ENCODE measurements at regions not wholly inside any gene's neighbourhood (a gene's known extent, or its start where the extent isn't known, plus 50 kb on each side); places are given as distances from the start of the nearest gene placed in this dataset.

GRCh38 chr15:92709110-92709790 is 53.7 kb upstream of the FAM174B start:
- no peaks in the 10 kb centered on the region for H3K36me3 Mint-ChIP-seq (ENCODE audit: insufficient read depth, unreplicated experiment)
- DNase-seq, result no peak
- H3K4me1 Mint-ChIP-seq (ENCODE audit: low read depth, unreplicated experiment), result peaks cover 6% of the 10 kb centered on the region
- H3K27ac Mint-ChIP-seq (ENCODE audit: unreplicated experiment), result no peak overlapping the region
- intact Hi-C loops (cut with micrococcal nuclease; ENCODE audit: unreplicated experiment), result no loop called here
- no peak overlapping the region for H3K4me3 Mint-ChIP-seq (ENCODE audit: low read depth, unreplicated experiment)
- H3K9me3 Mint-ChIP-seq (ENCODE audit: low read depth, unreplicated experiment), result no peaks in the 10 kb centered on the region
- BruUV-seq (replicated peaks), result no TSS peak
- peaks cover 57% of the 10 kb centered on the region for H3K27me3 Mint-ChIP-seq (ENCODE audit: unreplicated experiment)
- no peak for TF ChIP-seq CTCF (IDR thresholded peaks at IDR 0.05; ENCODE audit: unreplicated experiment)
- CTCF ChIA-PET, result interaction anchor here (1.2 kb wide), 1 partner anchor 187 kb away, joined by 4 read pairs; no protein-coding TSS in a partner anchor

- no TSS peak for BruUV-seq (replicated peaks)
- intact Hi-C loops (cut with micrococcal nuclease; ENCODE audit: unreplicated experiment), result no loop called here
- Mint-ChIP-seq H3K27ac (ENCODE audit: unreplicated experiment) (no peak overlapping the region), H3K36me3 (ENCODE audit: insufficient read depth, unreplicated experiment) (no peaks in the 10 kb centered on the region), H3K4me1 (ENCODE audit: low read depth, unreplicated experiment) (peaks cover 8% of the 10 kb centered on the region), H3K9me3 (ENCODE audit: low read depth, unreplicated experiment) (no peaks in the 10 kb centered on the region), H3K27me3 (ENCODE audit: unreplicated experiment) (peaks cover 52% of the 10 kb centered on the region), H3K4me3 (ENCODE audit: low read depth, unreplicated experiment) (no peak overlapping the region)
- DNase-seq, result no peak
- CTCF ChIA-PET, result no interaction called here
- TF ChIP-seq CTCF (IDR thresholded peaks at IDR 0.05; ENCODE audit: unreplicated experiment), result no peak
Observed at GRCh38 chr15:92711457-92711831, 55.9 kb upstream of the FAM174B start.

- H3K36me3 Mint-ChIP-seq (ENCODE audit: insufficient read depth, unreplicated experiment), result no peaks in the 10 kb centered on the region
- intact Hi-C loops (cut with micrococcal nuclease; ENCODE audit: unreplicated experiment), result loop anchor here (2.0 kb wide), 3 partner anchors 101 to 437 kb away; no protein-coding TSS in a partner anchor
- no peak for TF ChIP-seq CTCF (IDR thresholded peaks at IDR 0.05; ENCODE audit: unreplicated experiment)
- CTCF ChIA-PET, result interaction anchor here (0.6 to 3.1 kb wide), 9 partner anchors 83 to 715 kb away, joined by 3 to 60 read pairs (median 4); no protein-coding TSS in a partner anchor
- no peak overlapping the region for H3K27ac Mint-ChIP-seq (ENCODE audit: unreplicated experiment)
- no peaks in the 10 kb centered on the region for H3K9me3 Mint-ChIP-seq (ENCODE audit: low read depth, unreplicated experiment)
- H3K4me3 Mint-ChIP-seq (ENCODE audit: low read depth, unreplicated experiment), result peak overlapping the region; percentile 73
- H3K4me1 Mint-ChIP-seq (ENCODE audit: low read depth, unreplicated experiment), result peaks cover 8% of the 10 kb centered on the region
- BruUV-seq (replicated peaks), result no TSS peak
- H3K27me3 Mint-ChIP-seq (ENCODE audit: unreplicated experiment), result peaks cover 36% of the 10 kb centered on the region
- no peak for DNase-seq
Observed at GRCh38 chr15:92714077-92714476, 58.5 kb upstream of the FAM174B start.

- H3K4me3 Mint-ChIP-seq (ENCODE audit: low read depth, unreplicated experiment), result peak overlapping the region; percentile 73
- TF ChIP-seq CTCF (IDR thresholded peaks at IDR 0.05; ENCODE audit: unreplicated experiment), result peak; percentile 87
- DNase-seq, result peak; percentile 81
- CTCF ChIA-PET, result interaction anchor here (0.6 to 3.1 kb wide), 10 partner anchors 10 to 715 kb away, joined by 3 to 60 read pairs (median 4); no protein-coding TSS in a partner anchor
- no TSS peak for BruUV-seq (replicated peaks)
- peaks cover 2% of the 10 kb centered on the region for H3K9me3 Mint-ChIP-seq (ENCODE audit: low read depth, unreplicated experiment)
- H3K4me1 Mint-ChIP-seq (ENCODE audit: low read depth, unreplicated experiment), result peaks cover 8% of the 10 kb centered on the region
- H3K36me3 Mint-ChIP-seq (ENCODE audit: insufficient read depth, unreplicated experiment), result no peaks in the 10 kb centered on the region
- H3K27ac Mint-ChIP-seq (ENCODE audit: unreplicated experiment), result no peak overlapping the region
- peaks cover 36% of the 10 kb centered on the region for H3K27me3 Mint-ChIP-seq (ENCODE audit: unreplicated experiment)
- intact Hi-C loops (cut with micrococcal nuclease; ENCODE audit: unreplicated experiment), result loop anchor here (1.0 to 5.0 kb wide), 6 partner anchors 20 to 617 kb away; no protein-coding TSS in a partner anchor
Observed at GRCh38 chr15:92714477-92715401, 59.2 kb upstream of the FAM174B start.

Data from Calu3 (cell line).